ENCODE measurements at regions not wholly inside any gene's neighbourhood (a gene's known extent, or its start where the extent isn't known, plus 50 kb on each side); places are given as distances from the start of the nearest gene placed in this dataset.

- H3K4me1 ChIP-seq (ENCODE audit: control insufficient read depth, insufficient read depth, low read length, poor library complexity, severe bottlenecking) = no peaks in the 10 kb centered on the region
- H3K4me3 ChIP-seq (ENCODE audit: extremely low read depth, insufficient read depth, low read length, poor library complexity, severe bottlenecking) = no peak overlapping the region
- WGBS, 2 experiments (ENCODE audit: insufficient coverage in 2 of 2) = no CpG with 5 or more reads among the region's 1 CpG
- no peak overlapping the region for H3K27ac ChIP-seq (ENCODE audit: low read depth, low read length, severe bottlenecking)
- H3K36me3 ChIP-seq (ENCODE audit: control insufficient read depth, insufficient read depth, low read length) = no peaks in the 10 kb centered on the region
- no peaks in the 10 kb centered on the region for H3K9me3 ChIP-seq (ENCODE audit: control insufficient read depth, low read length)
Observed at GRCh38 chr9:16180091-16180490, 627.2 kb downstream of the CCDC171 start.

- H3K4me1 ChIP-seq (ENCODE audit: control insufficient read depth, insufficient read depth, low read length, poor library complexity, severe bottlenecking) = no peaks in the 10 kb centered on the region
- H3K4me3 ChIP-seq (ENCODE audit: extremely low read depth, insufficient read depth, low read length, poor library complexity, severe bottlenecking) = no peak overlapping the region
- no peaks in the 10 kb centered on the region for H3K36me3 ChIP-seq (ENCODE audit: control insufficient read depth, insufficient read depth, low read length)
- no peaks in the 10 kb centered on the region for H3K9me3 ChIP-seq (ENCODE audit: control insufficient read depth, low read length)
- H3K27ac ChIP-seq (ENCODE audit: low read depth, low read length, severe bottlenecking) = no peak overlapping the region
- 81 to 82% methylated on average over 2 of the region's 2 CpGs for WGBS, 2 experiments (ENCODE audit: insufficient coverage in 2 of 2)
Observed at GRCh38 chr9:16180546-16180945, 627.7 kb downstream of the CCDC171 start.

- Histone ChIP-seq H3K9me3 (ENCODE audit: control insufficient read depth, low read length) (no peaks in the 10 kb centered on the region), H3K27ac (ENCODE audit: low read depth, low read length, severe bottlenecking) (no peak overlapping the region)
- 78% methylated on average over 2 of the region's 3 CpGs; no CpG with 5 or more reads in 1 of the 2 experiments for WGBS, 2 experiments (ENCODE audit: insufficient coverage in 2 of 2)
Observed at GRCh38 chr9:16181539-16181938, 628.7 kb downstream of the CCDC171 start.

GRCh38 chr9:16182784-16183183 is 629.9 kb downstream of the CCDC171 start:
- no peaks in the 10 kb centered on the region for H3K4me1 ChIP-seq (ENCODE audit: control insufficient read depth, insufficient read depth, low read length, poor library complexity, severe bottlenecking)
- H3K27ac ChIP-seq (ENCODE audit: low read depth, low read length, severe bottlenecking) = no peak overlapping the region
- WGBS, 2 experiments (ENCODE audit: insufficient coverage in 2 of 2) = 97 to 100% methylated on average over 5 to 6 of the region's 6 CpGs
- no peaks in the 10 kb centered on the region for H3K9me3 ChIP-seq (ENCODE audit: control insufficient read depth, low read length)
- H3K4me3 ChIP-seq (ENCODE audit: extremely low read depth, insufficient read depth, low read length, poor library complexity, severe bottlenecking) = no peak overlapping the region
- H3K36me3 ChIP-seq (ENCODE audit: control insufficient read depth, insufficient read depth, low read length) = no peaks in the 10 kb centered on the region

More at GRCh38 chr9:16181539-16181938, 628.7 kb downstream of the CCDC171 start:
- Histone ChIP-seq H3K4me1 (ENCODE audit: control insufficient read depth, insufficient read depth, low read length, poor library complexity, severe bottlenecking) (no peaks in the 10 kb centered on the region), H3K4me3 (ENCODE audit: extremely low read depth, insufficient read depth, low read length, poor library complexity, severe bottlenecking) (no peak overlapping the region), H3K36me3 (ENCODE audit: control insufficient read depth, insufficient read depth, low read length) (no peaks in the 10 kb centered on the region)

GRCh38 chr9:16184964-16185646 is 632.3 kb downstream of the CCDC171 start:
- no peak overlapping the region for H3K27ac ChIP-seq (ENCODE audit: low read depth, low read length, severe bottlenecking)
- H3K4me3 ChIP-seq (ENCODE audit: extremely low read depth, insufficient read depth, low read length, poor library complexity, severe bottlenecking) = no peak overlapping the region
- no peaks in the 10 kb centered on the region for H3K36me3 ChIP-seq (ENCODE audit: control insufficient read depth, insufficient read depth, low read length)
- 100% methylated on average over 1 to 2 of the region's 4 CpGs for WGBS, 2 experiments (ENCODE audit: insufficient coverage in 2 of 2)
- H3K9me3 ChIP-seq (ENCODE audit: control insufficient read depth, low read length) = no peaks in the 10 kb centered on the region
- no peaks in the 10 kb centered on the region for H3K4me1 ChIP-seq (ENCODE audit: control insufficient read depth, insufficient read depth, low read length, poor library complexity, severe bottlenecking)

- Histone ChIP-seq H3K9me3 (ENCODE audit: control insufficient read depth, low read length) (no peaks in the 10 kb centered on the region), H3K27ac (ENCODE audit: low read depth, low read length, severe bottlenecking) (peak overlapping the region; percentile 99)
Observed at GRCh38 chr9:16191191-16191590, 638.3 kb downstream of the CCDC171 start.

GRCh38 chr9:16191691-16192402 is 639.0 kb downstream of the CCDC171 start:
- Histone ChIP-seq H3K27ac (ENCODE audit: low read depth, low read length, severe bottlenecking) (peak overlapping the region; percentile 99), H3K4me3 (ENCODE audit: extremely low read depth, insufficient read depth, low read length, poor library complexity, severe bottlenecking) (no peak overlapping the region), H3K36me3 (ENCODE audit: control insufficient read depth, insufficient read depth, low read length) (no peaks in the 10 kb centered on the region), H3K4me1 (ENCODE audit: control insufficient read depth, insufficient read depth, low read length, poor library complexity, severe bottlenecking) (peaks cover 38% of the 10 kb centered on the region), H3K9me3 (ENCODE audit: control insufficient read depth, low read length) (no peaks in the 10 kb centered on the region)
- WGBS, 2 experiments (ENCODE audit: insufficient coverage in 2 of 2) = 2 to 4% methylated on average over 7 to 9 of the region's 14 CpGs

More at GRCh38 chr9:16191191-16191590, 638.3 kb downstream of the CCDC171 start:
- Histone ChIP-seq H3K36me3 (ENCODE audit: control insufficient read depth, insufficient read depth, low read length) (no peaks in the 10 kb centered on the region), H3K4me1 (ENCODE audit: control insufficient read depth, insufficient read depth, low read length, poor library complexity, severe bottlenecking) (peaks cover 34% of the 10 kb centered on the region), H3K4me3 (ENCODE audit: extremely low read depth, insufficient read depth, low read length, poor library complexity, severe bottlenecking) (no peak overlapping the region)
- 82 to 93% methylated on average over 2 of the region's 3 CpGs for WGBS, 2 experiments (ENCODE audit: insufficient coverage in 2 of 2)

GRCh38 chr9:16192403-16193017 is 639.7 kb downstream of the CCDC171 start:
- peaks cover 44% of the 10 kb centered on the region for H3K4me1 ChIP-seq (ENCODE audit: control insufficient read depth, insufficient read depth, low read length, poor library complexity, severe bottlenecking)
- no peak overlapping the region for H3K4me3 ChIP-seq (ENCODE audit: extremely low read depth, insufficient read depth, low read length, poor library complexity, severe bottlenecking)
- H3K9me3 ChIP-seq (ENCODE audit: control insufficient read depth, low read length) = no peaks in the 10 kb centered on the region
- WGBS, 2 experiments (ENCODE audit: insufficient coverage in 2 of 2) = 0 to 10% methylated on average over 2 to 4 of the region's 6 CpGs
- H3K27ac ChIP-seq (ENCODE audit: low read depth, low read length, severe bottlenecking) = peak overlapping the region; percentile 99
- H3K36me3 ChIP-seq (ENCODE audit: control insufficient read depth, insufficient read depth, low read length) = no peaks in the 10 kb centered on the region

- H3K4me3 ChIP-seq (ENCODE audit: extremely low read depth, insufficient read depth, low read length, poor library complexity, severe bottlenecking) = no peak overlapping the region
- no peaks in the 10 kb centered on the region for H3K36me3 ChIP-seq (ENCODE audit: control insufficient read depth, insufficient read depth, low read length)
- 80 to 83% methylated on average over 1 to 2 of the region's 3 CpGs for WGBS, 2 experiments (ENCODE audit: insufficient coverage in 2 of 2)
- H3K4me1 ChIP-seq (ENCODE audit: control insufficient read depth, insufficient read depth, low read length, poor library complexity, severe bottlenecking) = peaks cover 49% of the 10 kb centered on the region
- H3K27ac ChIP-seq (ENCODE audit: low read depth, low read length, severe bottlenecking) = peak overlapping the region; percentile 99
- no peaks in the 10 kb centered on the region for H3K9me3 ChIP-seq (ENCODE audit: control insufficient read depth, low read length)
Observed at GRCh38 chr9:16193066-16193465, 640.2 kb downstream of the CCDC171 start.

GRCh38 chr9:16196206-16196605 is 643.4 kb downstream of the CCDC171 start:
- Histone ChIP-seq H3K27ac (ENCODE audit: low read depth, low read length, severe bottlenecking) (no peak overlapping the region), H3K9me3 (ENCODE audit: control insufficient read depth, low read length) (no peaks in the 10 kb centered on the region), H3K36me3 (ENCODE audit: control insufficient read depth, insufficient read depth, low read length) (no peaks in the 10 kb centered on the region), H3K4me3 (ENCODE audit: extremely low read depth, insufficient read depth, low read length, poor library complexity, severe bottlenecking) (no peak overlapping the region), H3K4me1 (ENCODE audit: control insufficient read depth, insufficient read depth, low read length, poor library complexity, severe bottlenecking) (peaks cover 40% of the 10 kb centered on the region)
- WGBS, 2 experiments (ENCODE audit: insufficient coverage in 2 of 2) = 93 to 100% methylated on average over 1 of the region's 1 CpG
